ENCODE measurements at regions not wholly inside any gene's neighbourhood (a gene's known extent, or its start where the extent isn't known, plus 50 kb on each side); places are given as distances from the start of the nearest gene placed in this dataset.

GRCh38 chr18:45342166-45342565 lies 273.1 kb upstream of the SLC14A2 start:
- Histone ChIP-seq H3K36me3 (ENCODE audit: control insufficient read depth in 2 of 2, extremely low read depth in 1 of 2, insufficient read depth in 2 of 2, low read length in 2 of 2) (no peaks in the 10 kb centered on the region), H3K27ac (ENCODE audit: control insufficient read depth, insufficient read depth, low read length) (no peak overlapping the region), H3K9me1 (ENCODE audit: control insufficient read depth, extremely low read depth, insufficient read depth, low read length) (no peaks in the 10 kb centered on the region), H3K4me2 (ENCODE audit: control insufficient read depth, extremely low read depth, insufficient read depth, low read depth, low read length) (no peak overlapping the region), H3K79me2 (ENCODE audit: control insufficient read depth, insufficient read depth, low read length) (no peaks in the 10 kb centered on the region), H2AFZ (ENCODE audit: control insufficient read depth, low read length) (no peak overlapping the region), H3K4me1 (ENCODE audit: control insufficient read depth, extremely low read depth, insufficient read depth, low read length) (peaks cover 14% of the 10 kb centered on the region), H4K20me1 (ENCODE audit: control insufficient read depth, extremely low read depth, insufficient read depth, low read length) (no peaks in the 10 kb centered on the region), H3K9ac (ENCODE audit: control insufficient read depth, extremely low read depth, insufficient read depth, low read length) (no peak overlapping the region), H3K4me3 (ENCODE audit: control insufficient read depth in 2 of 3, extremely low read depth in 1 of 3, insufficient read depth in 2 of 3, low read depth in 1 of 3, low read length in 3 of 3) (no peak overlapping the region), H3K27me3 (ENCODE audit: control insufficient read depth, extremely low read depth, insufficient read depth, low read length) (no peaks in the 10 kb centered on the region), H3K9me3 (ENCODE audit: control insufficient read depth, low read depth, low read length) (no peaks in the 10 kb centered on the region)
- TF ChIP-seq, protein P1, sequence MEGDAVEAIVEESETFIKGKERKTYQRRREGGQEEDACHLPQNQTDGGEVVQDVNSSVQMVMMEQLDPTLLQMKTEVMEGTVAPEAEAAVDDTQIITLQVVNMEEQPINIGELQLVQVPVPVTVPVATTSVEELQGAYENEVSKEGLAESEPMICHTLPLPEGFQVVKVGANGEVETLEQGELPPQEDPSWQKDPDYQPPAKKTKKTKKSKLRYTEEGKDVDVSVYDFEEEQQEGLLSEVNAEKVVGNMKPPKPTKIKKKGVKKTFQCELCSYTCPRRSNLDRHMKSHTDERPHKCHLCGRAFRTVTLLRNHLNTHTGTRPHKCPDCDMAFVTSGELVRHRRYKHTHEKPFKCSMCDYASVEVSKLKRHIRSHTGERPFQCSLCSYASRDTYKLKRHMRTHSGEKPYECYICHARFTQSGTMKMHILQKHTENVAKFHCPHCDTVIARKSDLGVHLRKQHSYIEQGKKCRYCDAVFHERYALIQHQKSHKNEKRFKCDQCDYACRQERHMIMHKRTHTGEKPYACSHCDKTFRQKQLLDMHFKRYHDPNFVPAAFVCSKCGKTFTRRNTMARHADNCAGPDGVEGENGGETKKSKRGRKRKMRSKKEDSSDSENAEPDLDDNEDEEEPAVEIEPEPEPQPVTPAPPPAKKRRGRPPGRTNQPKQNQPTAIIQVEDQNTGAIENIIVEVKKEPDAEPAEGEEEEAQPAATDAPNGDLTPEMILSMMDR (optimal IDR thresholded peaks at IDR 0.05 in 1 of 3, IDR thresholded peaks at IDR 0.05 in 1 of 3, conservative IDR thresholded peaks at IDR 0.05 in 1 of 3; ENCODE audit: extremely low read depth in 1 of 3, insufficient read depth in 2 of 3, low read length in 3 of 3), result no peak
- TF ChIP-seq EZH2 (IDR thresholded peaks at IDR 0.05; ENCODE audit: low read length), result no peak
- dilution Hi-C loops (cut with MboI; ENCODE audit: extremely low pct_ligation_motif_present, low sequenced_read_pairs), result no loop called here
- FAIRE-seq (no peak), DNase-seq (ENCODE audit: low read depth, low spot score) (no peak)

- H3K4me3 ChIP-seq (ENCODE audit: control insufficient read depth in 2 of 3, extremely low read depth in 1 of 3, insufficient read depth in 2 of 3, low read depth in 1 of 3, low read length in 3 of 3), result no peak overlapping the region
- no peaks in the 10 kb centered on the region for H3K79me2 ChIP-seq (ENCODE audit: control insufficient read depth, insufficient read depth, low read length)
- no peak overlapping the region for H3K27ac ChIP-seq (ENCODE audit: control insufficient read depth, insufficient read depth, low read length)
- peaks cover 14% of the 10 kb centered on the region for H3K4me1 ChIP-seq (ENCODE audit: control insufficient read depth, extremely low read depth, insufficient read depth, low read length)
- no peaks in the 10 kb centered on the region for H3K36me3 ChIP-seq (ENCODE audit: control insufficient read depth in 2 of 2, extremely low read depth in 1 of 2, insufficient read depth in 2 of 2, low read length in 2 of 2)
- no peak overlapping the region for H3K4me2 ChIP-seq (ENCODE audit: control insufficient read depth, extremely low read depth, insufficient read depth, low read depth, low read length)
- dilution Hi-C loops (cut with MboI; ENCODE audit: extremely low pct_ligation_motif_present, low sequenced_read_pairs), result no loop called here
- H3K9ac ChIP-seq (ENCODE audit: control insufficient read depth, extremely low read depth, insufficient read depth, low read length), result no peak overlapping the region
- H2AFZ ChIP-seq (ENCODE audit: control insufficient read depth, low read length), result no peak overlapping the region
- no peak for FAIRE-seq
- no peak for DNase-seq (ENCODE audit: low read depth, low spot score)
- no peaks in the 10 kb centered on the region for H3K27me3 ChIP-seq (ENCODE audit: control insufficient read depth, extremely low read depth, insufficient read depth, low read length)
- no peaks in the 10 kb centered on the region for H3K9me1 ChIP-seq (ENCODE audit: control insufficient read depth, extremely low read depth, insufficient read depth, low read length)
- no peaks in the 10 kb centered on the region for H4K20me1 ChIP-seq (ENCODE audit: control insufficient read depth, extremely low read depth, insufficient read depth, low read length)
- TF ChIP-seq, protein P1 (optimal IDR thresholded peaks at IDR 0.05 in 1 of 3, IDR thresholded peaks at IDR 0.05 in 1 of 3, conservative IDR thresholded peaks at IDR 0.05 in 1 of 3; ENCODE audit: extremely low read depth in 1 of 3, insufficient read depth in 2 of 3, low read length in 3 of 3), result no peak
- TF ChIP-seq EZH2 (IDR thresholded peaks at IDR 0.05; ENCODE audit: low read length), result no peak
- H3K9me3 ChIP-seq (ENCODE audit: control insufficient read depth, low read depth, low read length), result no peaks in the 10 kb centered on the region
Measured at GRCh38 chr18:45342653-45343052, 272.6 kb upstream of the SLC14A2 start.
